ENCODE measurements at regions not wholly inside any gene's neighbourhood (a gene's known extent, or its start where the extent isn't known, plus 50 kb on each side); places are given as distances from the start of the nearest gene placed in this dataset.

DNA sequence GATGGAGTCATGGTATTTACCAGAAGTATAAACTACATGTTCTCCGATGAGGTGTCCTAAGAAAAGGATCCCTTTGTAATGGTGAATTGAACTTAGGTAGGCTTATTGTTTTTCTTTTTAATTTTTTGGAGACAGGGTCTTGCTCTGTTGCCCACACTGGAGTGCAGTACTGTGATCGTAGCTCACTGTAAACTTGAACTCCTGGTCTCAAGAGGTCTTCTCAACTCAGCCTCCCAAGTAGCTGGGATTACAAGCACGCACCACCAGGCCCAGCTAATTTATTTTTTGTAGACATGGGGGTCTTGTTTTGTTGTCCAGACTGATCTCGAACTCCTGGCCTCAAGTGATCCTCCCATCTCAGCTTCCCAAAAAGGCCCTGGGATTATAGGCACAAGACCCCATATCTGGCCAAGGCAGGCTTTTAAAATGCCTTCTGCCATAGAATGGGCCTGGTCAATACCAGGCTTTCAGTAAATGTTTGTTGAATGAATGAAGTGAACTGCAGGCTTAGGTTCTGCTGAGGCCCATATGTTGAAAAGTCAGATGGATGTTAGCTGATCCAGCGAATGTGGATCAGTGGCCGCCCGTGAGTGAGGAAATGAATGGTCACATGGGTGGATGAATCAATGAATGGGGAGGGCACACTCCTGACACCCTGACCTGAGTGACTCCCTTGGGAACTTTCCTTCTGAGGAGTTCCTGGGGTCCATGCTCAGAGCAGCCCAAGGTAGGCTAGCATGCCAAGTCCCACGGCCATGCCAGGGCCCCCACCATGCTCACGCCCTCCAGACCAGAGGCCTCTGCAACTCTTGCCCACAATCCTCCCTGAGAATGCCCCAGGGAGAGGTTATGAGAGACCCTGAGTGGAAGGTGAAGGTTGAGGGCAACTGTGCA, 118.0 kb upstream of the MYCN start:
- DNase-seq (ENCODE audit: low spot score) = peak; percentile 95

DNA sequence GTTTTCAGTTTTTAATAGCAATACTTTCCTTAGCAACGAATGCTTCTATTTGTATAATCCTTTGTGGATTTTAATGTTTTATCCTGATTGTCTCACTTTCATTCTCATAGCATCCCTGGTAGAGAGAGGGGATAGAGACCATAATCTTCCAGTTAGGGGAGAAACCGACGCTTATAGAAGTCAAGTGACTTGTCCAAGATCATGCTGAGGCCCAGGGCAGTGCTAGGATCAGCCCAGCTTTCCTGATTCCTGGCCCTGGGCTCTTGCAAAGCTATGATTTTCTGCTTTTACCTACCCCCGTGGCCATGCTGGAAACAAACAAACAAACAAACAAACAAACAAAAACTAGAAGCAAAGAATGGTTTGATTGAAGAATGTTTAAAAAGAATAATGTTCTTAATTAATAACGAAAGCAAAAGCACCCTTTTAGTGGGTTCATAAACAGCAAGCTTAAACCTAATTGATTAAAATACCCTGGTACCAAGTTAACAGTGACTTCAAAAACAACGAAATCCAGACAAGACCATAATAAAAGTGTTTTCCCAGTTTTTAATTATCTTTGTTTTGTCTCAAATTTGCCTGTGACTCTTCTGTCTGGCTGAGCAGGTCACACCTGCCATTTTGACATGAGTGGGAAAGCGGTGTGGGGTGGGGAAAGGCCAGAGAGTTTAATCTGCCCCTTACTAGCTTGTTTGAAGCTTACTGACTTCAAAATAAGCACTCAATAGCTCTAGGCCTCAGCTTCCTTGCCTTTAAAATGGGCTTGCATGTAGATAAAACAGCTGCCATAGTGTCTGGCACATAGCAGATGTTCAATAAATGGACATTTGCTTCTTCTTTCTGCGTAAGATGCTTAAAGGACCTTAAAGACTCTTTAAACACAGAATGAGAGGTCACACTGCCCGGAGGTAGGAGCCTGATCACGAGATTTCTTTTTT, 116.6 kb upstream of the MYCN start:
- DNase-seq (ENCODE audit: low spot score) = peak; percentile 95

DNA sequence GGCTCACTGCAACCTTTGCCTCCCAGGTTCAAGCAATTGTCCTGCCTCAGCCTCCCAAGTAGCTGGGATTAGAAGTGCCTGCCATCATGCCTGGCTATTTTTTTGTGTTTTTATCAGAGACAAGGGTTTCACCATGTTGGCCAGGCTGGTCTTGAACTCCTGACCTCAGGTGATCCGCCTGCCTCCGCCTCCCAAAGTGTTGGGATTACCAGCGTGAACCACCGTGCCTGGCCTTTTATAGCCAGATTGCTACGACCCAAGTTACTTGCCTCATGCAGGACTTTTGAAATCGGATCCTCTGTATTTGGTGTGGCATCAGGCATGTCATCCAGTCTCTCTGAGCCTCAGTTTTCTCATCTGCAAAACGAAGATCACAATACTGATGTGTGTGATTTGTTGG, 115.9 kb upstream of the MYCN start:
- DNase-seq (ENCODE audit: low spot score) = peak; percentile 96

DNA sequence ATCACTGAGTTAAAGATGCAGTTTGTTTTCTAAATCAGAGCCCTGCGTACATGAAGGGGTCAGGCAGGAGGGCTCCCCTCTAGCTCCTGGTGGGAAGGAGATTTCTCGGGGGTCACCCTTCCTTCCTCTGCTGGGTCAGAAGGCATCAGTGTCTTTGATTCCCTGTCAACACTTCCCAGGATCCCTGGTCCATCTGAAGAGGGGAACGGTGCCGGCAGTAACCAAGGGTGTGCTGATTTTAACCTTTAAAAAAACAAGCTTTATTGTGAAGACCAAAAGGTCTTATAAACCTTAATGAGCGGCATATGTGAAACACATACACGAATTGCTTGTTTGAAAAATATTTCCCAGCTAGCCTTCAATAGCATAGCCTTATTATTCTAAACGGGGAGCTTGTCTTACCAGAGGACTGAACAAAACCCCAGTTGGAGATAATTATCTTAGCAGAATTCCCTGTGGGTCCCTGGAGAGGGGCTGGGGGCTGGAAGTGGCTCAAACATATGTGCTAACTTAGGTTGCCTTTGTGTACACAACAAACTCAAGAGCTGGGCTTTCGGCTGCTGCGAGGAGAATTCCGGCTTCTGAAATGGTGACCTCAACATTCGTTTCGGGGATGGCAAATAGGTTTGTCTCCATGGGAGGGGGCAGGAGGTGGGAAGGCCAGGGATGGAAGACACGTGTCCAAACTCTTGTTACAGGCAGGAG, 114.9 kb upstream of the MYCN start:
- peak; percentile 95 for DNase-seq (ENCODE audit: low spot score)

DNA sequence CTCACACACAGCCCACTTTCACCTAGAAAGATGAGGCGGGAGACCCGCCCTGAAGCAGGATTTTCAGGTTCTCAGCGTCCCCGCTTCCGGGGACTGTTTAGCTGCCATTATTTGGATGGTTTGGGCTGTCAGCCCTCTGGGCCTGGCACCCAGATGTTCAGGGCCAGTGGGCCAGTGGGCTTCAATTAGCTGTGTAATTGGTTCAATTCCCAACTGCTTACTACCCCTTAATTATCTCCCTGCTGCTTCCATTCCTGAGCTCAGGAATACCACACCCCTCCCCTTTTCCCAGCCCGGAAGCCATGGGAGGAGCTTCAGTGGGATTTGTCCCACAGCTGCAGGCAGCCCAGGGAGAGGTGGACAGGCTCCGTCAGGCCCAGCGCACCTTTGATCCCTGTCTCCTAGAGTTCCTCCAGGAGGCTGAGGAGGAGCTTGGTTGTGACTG, 114.1 kb upstream of the MYCN start:
- no peak for DNase-seq (ENCODE audit: low spot score)

DNA sequence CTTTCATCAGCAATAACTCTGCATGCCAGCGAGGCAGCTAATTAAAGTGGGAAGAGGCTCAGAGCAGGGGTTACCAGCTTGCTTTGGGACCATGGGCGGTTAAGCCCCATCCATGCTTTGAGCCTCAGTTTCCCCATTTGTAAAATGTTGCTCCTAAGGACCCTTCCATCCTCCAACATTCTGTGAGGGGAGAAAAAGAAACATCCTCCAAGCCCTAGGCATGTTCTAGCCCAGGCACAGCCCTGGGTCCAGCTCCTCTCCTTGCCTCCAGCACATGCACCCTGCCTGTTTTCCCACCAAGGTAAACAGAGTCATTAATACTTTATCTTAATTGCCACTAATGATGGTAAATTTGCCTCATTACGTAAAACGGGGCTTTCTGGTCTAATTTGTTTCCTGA, 113.3 kb upstream of the MYCN start:
- DNase-seq (ENCODE audit: low spot score) = peak; percentile 95

DNA sequence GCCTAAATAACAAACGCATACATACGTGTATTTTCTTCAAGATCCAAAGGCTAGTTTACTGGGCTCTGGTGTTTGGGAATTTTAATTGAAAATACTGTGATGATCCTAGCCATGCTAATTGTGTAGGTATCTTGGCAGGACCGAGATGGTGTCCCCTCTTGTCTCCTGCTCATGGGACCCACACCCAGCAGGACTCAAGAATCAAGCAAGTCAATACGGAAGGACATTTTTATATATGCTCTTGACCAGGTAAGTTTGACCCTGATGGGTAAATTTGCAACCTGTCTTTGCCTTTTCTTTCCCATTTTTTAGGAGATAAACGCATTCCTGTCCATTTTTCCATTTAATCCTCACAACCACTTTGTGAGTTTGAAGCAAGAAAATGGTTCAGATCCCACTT, 111.8 kb upstream of the MYCN start:
- peak; percentile 95 for DNase-seq (ENCODE audit: low spot score)

DNA sequence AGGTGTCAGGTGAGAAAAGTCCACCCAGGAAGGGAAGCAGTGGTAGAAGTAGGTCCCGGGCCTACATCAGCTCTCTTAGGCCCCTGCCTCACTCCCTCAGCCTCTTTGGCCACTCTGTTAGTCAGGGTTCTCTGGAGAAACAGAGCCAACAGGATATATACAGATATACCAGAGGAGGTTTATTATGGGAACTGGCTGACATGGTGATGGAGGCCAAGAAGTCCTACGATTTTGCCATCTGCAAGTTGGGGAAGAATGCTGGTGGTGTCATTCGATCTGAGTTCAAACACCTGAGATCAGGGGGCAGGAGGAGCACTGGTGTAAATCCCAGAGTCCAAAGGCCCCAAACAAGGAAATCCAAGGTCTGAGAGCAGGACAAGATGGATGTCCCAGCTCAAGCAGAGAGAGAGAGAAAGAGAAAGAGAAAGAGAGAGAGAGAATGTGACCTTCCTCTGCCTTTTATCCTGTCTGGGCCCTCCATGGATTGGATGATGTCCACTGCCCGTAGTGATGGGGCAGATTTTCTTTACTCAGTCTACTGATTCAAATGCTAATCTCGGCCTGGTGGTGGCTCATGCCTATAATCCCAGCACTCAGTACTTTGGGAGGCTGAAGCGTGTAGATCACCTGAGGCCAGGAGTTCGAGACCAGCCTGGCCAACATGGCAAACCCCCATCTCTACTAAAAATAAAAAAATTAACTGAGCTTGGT, 111.1 kb upstream of the MYCN start:
- peak; percentile 95 for DNase-seq (ENCODE audit: low spot score)

DNA sequence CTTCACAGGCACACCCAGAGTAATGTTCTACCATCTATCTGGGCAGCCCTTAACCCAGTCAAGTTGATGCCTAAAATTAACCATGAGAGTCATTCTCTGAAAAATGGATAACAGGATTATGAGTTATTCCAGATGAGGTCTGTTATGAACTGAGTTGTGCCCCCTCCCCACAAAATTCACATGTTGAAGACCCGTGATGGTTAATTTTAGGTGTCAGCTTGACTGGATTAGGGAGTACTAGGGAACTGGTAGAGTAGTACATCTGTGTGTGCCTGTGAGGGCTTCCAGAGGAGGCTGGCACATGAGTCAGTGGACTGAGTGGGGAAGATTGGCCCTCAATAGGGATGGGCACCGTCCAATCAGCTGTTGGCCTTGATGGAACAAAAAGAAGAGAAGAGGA, 110.4 kb upstream of the MYCN start:
- DNase-seq (ENCODE audit: low spot score) = peak; percentile 96

DNA sequence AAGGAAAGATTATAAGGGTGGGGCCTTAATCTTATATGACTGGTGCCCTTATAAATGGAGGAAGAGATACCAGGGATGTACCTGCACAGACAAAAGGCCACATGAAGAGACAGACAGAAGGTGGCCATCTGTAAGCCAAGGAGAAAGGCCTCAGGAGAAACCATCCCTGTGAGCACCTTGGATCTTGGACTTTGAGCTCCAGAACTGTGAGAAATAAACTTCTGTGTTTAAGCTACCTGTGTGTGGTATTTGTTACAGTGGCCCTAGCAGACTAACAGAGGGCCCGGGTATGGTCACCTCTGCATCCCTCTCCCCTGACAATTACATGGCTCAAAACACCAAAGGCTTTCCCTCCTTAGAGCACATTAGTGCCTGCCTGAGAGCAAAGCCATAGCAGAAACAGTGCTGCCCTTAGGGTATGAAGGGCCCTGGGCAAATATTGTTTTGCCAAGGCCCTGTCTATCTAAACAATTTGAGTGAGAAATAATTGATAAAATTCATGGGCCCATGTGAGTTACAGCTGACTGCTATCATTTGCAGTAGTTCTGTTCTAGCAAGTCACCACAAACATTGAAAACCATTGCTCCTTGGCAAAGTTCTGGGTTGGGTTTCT, 109.3 kb upstream of the MYCN start:
- peak; percentile 95 for DNase-seq (ENCODE audit: low spot score)

DNA sequence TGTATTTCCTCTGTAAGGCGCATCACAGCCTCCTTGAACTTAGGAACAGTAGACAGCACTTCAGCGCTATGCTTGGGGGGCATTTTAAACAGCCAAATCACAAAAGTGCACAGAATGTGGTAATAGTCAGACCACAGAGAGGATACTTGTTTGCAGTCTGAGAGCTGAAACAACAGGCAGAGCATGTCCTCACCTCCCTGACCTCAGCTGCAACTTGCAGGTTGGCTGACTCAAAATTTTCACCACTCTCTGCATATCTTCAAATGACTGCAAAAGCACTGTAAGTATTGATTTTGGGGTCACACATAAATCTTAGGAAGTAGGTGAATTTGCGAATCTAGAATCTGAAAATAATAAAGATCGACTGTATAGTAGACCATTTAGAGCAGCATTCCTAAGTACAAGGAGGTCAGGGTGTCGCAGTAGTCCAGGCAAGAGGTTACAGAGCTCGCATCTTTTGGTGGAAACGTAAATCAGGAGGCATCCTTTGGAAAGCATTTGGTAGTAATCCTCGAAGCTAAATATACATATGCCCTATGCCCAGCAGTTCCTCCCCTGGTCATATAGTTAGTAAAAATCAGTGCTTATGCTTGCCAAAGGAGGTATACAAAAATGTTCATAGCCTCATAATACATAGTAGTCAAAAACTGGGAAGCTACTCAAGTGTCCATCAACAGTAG, 108.2 kb upstream of the MYCN start:
- DNase-seq (ENCODE audit: low spot score) = peak; percentile 94

DNA sequence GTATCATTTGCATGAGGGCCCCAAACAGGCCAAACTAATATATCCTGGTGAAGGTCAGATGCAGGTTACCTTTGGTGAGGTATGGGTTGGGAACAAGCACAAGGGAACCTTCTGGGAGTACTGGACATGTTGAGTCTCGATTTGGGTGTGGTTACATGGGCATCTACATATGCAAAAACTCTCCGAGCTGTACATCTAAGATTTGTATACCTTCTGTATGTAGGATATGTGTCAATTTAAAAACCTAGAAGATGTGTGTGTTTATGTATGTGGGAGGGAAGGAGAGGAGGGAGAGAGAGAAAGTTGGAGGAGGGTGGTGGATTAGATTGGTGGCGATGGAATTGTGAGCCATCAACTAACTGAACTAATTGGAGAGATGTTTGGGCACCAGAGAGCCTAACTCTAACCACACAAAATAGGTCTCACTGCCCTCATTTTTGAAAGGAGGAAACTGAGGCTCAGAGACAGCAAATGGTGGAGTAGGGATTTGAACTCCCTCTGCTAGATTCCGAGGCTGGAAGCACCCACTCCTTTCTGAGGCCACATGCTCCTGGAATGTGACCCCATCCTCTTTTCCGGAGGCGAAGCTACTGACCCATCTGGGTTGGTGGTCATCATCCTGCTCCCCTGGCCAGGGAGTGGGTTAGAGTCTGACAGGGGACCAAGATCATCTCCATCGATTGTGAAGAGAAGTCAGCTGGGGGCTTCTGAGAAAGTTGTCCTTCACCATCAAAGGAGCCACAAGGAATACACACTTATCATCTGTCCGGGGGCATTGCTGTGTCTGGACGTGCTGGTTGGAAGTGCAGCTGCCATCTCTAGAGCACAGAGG, 107.3 kb upstream of the MYCN start:
- peak; percentile 95 for DNase-seq (ENCODE audit: low spot score)

DNA sequence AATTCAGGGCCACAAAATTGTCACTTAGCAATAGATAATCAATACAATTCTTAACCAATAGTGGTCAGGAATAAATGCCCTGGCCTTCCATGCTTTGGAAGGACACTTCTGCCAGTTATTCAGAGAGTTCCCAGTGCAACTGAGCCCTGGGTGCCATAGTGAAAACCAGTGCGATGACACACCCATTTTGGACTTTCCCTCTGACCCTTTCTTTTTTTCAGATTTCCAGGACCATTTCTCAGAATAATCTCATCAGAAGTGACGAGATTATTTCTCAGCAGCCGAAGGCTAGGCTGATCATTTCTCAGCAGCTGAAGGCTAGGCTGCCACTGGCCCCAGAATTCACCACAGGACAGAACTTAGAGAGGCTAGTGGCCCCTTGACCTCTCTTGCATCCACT, 106.6 kb upstream of the MYCN start:
- peak; percentile 95 for DNase-seq (ENCODE audit: low spot score)

DNA sequence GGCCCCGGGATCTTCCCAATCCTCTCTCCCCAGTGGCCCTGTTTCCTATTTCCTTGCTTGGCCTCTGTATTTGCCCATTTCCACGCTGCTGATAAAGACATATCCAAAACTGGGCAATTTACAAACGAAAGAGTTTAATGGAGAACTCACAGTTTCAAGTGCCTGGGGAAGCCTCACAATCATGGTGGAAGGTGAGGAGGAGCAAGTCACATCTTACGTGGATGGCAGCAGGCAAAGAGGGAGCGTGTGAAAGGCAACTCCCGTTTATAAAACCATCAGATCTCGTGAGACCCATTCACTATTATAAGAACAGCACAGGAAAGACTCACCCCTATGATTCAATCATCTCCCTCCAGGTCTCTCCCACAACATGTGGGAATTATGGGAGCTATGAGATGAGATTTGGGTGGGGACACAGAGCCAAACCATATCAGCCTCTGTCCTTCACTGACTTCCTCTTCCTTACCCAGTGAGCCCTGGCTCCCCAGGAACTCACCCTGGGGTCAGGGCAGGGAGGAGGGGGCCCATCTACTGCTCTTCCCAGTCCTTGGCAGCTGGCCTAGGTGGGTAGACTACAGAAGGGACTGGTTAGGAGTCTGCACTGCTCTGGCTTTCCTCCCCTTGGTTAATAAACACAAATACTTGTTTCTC, 105.8 kb upstream of the MYCN start:
- peak; percentile 95 for DNase-seq (ENCODE audit: low spot score)

DNA sequence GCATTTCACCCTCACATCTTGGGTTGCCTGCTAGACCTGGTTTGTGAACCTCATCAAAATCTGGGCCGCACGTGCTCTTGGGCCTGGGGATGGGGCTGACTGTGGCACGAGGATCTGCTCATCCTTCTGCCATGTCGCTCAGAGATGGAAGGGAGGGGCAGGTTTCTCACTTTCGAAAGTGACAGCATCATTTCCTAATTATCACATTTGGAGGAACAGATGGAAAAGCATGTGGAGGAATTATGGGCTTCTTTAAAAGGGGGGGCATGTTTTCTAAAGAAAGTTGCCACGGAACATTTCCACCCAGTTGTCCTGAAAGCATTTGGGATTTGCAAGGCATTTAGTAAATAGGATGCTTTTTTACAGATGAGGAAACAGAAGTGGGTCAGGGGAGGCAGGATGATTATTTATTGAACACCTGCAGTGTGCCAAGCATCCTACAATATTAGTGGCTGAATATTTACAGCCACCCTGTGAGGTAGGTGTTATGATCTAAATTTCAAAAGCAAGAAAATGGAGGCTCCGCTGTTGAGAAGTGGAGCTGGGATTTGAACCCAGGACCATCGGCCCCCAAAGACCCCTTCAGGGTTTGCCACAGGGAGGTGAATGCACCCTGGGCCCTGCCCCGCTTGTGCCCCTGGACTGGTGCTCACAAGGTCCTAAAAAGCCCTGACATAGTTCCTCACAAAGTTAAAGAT, 104.2 kb upstream of the MYCN start:
- DNase-seq (ENCODE audit: low spot score) = peak; percentile 93

DNA sequence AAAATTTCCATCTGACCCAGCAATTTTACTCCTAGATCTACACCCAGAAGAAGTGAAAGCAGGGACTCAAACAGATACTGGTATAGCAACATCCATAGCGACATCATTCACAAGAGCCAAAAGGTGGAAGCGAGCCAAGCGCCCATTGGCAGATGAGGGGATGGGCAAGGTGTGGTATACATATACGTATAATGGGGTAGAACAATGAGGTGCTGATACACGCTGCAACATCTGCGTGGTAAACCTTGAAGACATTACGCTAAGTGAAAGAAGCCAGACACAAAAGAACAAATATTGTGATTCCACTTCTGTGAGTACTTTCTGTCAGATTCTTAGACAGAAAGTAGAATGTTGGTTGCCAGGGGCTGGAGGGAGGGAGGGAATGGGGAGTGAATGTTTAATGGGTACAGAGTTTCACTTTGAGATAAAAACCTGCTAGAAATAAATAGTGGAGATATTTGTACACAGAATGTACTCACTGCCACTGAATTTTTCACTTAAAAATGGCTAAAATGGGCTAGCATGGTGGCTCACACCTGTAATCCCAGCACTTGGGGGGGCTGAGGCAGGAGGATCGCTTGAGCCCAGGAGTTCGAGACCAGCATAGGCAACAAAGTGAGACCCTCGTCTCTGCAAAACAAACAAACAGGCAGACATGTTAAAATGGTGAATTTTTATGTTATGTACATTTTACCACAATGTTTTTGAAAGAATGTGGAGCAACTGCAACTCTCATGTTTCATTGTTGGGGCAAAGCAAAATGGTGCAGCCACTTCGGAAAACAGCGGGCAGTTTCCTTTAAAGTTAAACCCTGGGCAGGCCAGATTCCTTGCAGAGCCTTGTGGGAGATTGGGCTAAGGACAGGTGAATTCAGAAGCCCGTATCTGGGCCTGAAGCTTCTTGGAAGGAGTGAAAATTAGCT, 103.4 kb upstream of the MYCN start:
- DNase-seq (ENCODE audit: low spot score) = peak; percentile 93
